ENCODE measurements at regions not wholly inside any gene's neighbourhood (a gene's known extent, or its start where the extent isn't known, plus 50 kb on each side); places are given as distances from the start of the nearest gene placed in this dataset.

GRCh38 chr4:41406113-41406516, 131.8 kb upstream of the LIMCH1 start:
- ATAC-seq (no peak), DNase-seq (ENCODE audit: low spot score) (no peak)
- Histone ChIP-seq H3K27me3 (ENCODE audit: insufficient read depth) (no peaks in the 10 kb centered on the region), H3K36me3 (ENCODE audit: insufficient read depth) (no peaks in the 10 kb centered on the region), H3K4me2 (no peak overlapping the region), H3K79me2 (replicated peaks; ENCODE audit: insufficient read depth) (no peaks in the 10 kb centered on the region), H4K20me1 (replicated peaks; ENCODE audit: insufficient read depth) (no peaks in the 10 kb centered on the region), H2AFZ (no peak overlapping the region), H3K4me1 (ENCODE audit: insufficient read depth) (no peaks in the 10 kb centered on the region), H3K9me2 (ENCODE audit: insufficient read depth) (no peaks in the 10 kb centered on the region), H3K4me3 (no peak overlapping the region), H3K27ac (ENCODE audit: low read depth) (no peak overlapping the region), H3F3A (replicated peaks; ENCODE audit: low read depth) (no peaks in the 10 kb centered on the region)
- TF ChIP-seq ZNF114 (CRISPR knock-in tag; IDR thresholded peaks at IDR 0.05), result no peak
- TF ChIP-seq REST (IDR thresholded peaks at IDR 0.05; ENCODE audit: unreplicated experiment), result no peak
- no peak for TF ChIP-seq ZNF331 (CRISPR knock-in tag; IDR thresholded peaks at IDR 0.05; ENCODE audit: low read depth)
- H3K4me1 Mint-ChIP-seq, result peaks cover 7% of the 10 kb centered on the region
- H3K27ac Mint-ChIP-seq, result no peak overlapping the region
- H3K9me3 Mint-ChIP-seq, result no peaks in the 10 kb centered on the region; the same call in 2 of the 3 replicates
- H3K4me3 Mint-ChIP-seq, result no peak overlapping the region
- no peaks in the 10 kb centered on the region for H3K36me3 Mint-ChIP-seq (ENCODE audit: low read depth)
- H3K27me3 Mint-ChIP-seq (ENCODE audit: insufficient read depth, low read depth, poor library complexity), result peaks cover 2% of the 10 kb centered on the region

DNA sequence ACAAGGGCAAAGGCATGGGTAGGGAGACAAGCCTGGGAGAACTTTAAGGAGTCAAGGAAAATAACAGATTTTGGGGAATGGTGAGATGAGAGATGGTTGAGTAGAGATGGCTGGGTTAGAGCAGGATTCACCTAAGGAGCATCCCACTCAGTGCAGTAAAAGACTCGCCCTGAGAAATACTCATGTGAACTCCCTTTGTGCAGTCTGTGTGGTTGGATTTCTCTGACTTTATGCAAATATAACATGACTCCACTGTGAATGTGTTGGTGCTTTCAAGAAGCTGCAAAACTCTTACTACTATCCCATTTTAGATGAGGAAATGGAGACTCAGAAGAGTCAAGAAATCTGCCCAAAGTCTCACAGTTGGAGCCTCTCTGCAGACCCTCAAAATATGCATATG, 129.8 kb upstream of the LIMCH1 start:
- no peaks in the 10 kb centered on the region for H3F3A ChIP-seq (replicated peaks; ENCODE audit: low read depth)
- H3K9me2 ChIP-seq (ENCODE audit: insufficient read depth), result no peaks in the 10 kb centered on the region
- ATAC-seq (no peak), DNase-seq (ENCODE audit: low spot score) (no peak)
- Mint-ChIP-seq H3K27me3 (ENCODE audit: insufficient read depth, low read depth, poor library complexity) (peaks cover 2% of the 10 kb centered on the region), H3K4me3 (no peak overlapping the region), H3K4me1 (peaks cover 7% of the 10 kb centered on the region), H3K27ac (no peak overlapping the region), H3K36me3 (ENCODE audit: low read depth) (no peaks in the 10 kb centered on the region), H3K9me3 (no peaks in the 10 kb centered on the region)
- H3K4me2 ChIP-seq, result no peak overlapping the region
- H3K79me2 ChIP-seq (replicated peaks; ENCODE audit: insufficient read depth), result no peaks in the 10 kb centered on the region
- H3K36me3 ChIP-seq (ENCODE audit: insufficient read depth), result no peaks in the 10 kb centered on the region
- H3K4me3 ChIP-seq, result no peak overlapping the region
- H3K27me3 ChIP-seq (ENCODE audit: insufficient read depth), result no peaks in the 10 kb centered on the region
- no peak overlapping the region for H3K27ac ChIP-seq (ENCODE audit: low read depth)
- no peaks in the 10 kb centered on the region for H4K20me1 ChIP-seq (replicated peaks; ENCODE audit: insufficient read depth)
- H3K4me1 ChIP-seq (ENCODE audit: insufficient read depth), result no peaks in the 10 kb centered on the region
- H2AFZ ChIP-seq, result no peak overlapping the region
- TF ChIP-seq ZNF114 (CRISPR knock-in tag; IDR thresholded peaks at IDR 0.05), result no peak
- no peak for TF ChIP-seq JUNB (IDR thresholded peaks at IDR 0.05; ENCODE audit: unreplicated experiment)
- TF ChIP-seq REST (IDR thresholded peaks at IDR 0.05; ENCODE audit: unreplicated experiment), result no peak
- TF ChIP-seq, protein P1, sequence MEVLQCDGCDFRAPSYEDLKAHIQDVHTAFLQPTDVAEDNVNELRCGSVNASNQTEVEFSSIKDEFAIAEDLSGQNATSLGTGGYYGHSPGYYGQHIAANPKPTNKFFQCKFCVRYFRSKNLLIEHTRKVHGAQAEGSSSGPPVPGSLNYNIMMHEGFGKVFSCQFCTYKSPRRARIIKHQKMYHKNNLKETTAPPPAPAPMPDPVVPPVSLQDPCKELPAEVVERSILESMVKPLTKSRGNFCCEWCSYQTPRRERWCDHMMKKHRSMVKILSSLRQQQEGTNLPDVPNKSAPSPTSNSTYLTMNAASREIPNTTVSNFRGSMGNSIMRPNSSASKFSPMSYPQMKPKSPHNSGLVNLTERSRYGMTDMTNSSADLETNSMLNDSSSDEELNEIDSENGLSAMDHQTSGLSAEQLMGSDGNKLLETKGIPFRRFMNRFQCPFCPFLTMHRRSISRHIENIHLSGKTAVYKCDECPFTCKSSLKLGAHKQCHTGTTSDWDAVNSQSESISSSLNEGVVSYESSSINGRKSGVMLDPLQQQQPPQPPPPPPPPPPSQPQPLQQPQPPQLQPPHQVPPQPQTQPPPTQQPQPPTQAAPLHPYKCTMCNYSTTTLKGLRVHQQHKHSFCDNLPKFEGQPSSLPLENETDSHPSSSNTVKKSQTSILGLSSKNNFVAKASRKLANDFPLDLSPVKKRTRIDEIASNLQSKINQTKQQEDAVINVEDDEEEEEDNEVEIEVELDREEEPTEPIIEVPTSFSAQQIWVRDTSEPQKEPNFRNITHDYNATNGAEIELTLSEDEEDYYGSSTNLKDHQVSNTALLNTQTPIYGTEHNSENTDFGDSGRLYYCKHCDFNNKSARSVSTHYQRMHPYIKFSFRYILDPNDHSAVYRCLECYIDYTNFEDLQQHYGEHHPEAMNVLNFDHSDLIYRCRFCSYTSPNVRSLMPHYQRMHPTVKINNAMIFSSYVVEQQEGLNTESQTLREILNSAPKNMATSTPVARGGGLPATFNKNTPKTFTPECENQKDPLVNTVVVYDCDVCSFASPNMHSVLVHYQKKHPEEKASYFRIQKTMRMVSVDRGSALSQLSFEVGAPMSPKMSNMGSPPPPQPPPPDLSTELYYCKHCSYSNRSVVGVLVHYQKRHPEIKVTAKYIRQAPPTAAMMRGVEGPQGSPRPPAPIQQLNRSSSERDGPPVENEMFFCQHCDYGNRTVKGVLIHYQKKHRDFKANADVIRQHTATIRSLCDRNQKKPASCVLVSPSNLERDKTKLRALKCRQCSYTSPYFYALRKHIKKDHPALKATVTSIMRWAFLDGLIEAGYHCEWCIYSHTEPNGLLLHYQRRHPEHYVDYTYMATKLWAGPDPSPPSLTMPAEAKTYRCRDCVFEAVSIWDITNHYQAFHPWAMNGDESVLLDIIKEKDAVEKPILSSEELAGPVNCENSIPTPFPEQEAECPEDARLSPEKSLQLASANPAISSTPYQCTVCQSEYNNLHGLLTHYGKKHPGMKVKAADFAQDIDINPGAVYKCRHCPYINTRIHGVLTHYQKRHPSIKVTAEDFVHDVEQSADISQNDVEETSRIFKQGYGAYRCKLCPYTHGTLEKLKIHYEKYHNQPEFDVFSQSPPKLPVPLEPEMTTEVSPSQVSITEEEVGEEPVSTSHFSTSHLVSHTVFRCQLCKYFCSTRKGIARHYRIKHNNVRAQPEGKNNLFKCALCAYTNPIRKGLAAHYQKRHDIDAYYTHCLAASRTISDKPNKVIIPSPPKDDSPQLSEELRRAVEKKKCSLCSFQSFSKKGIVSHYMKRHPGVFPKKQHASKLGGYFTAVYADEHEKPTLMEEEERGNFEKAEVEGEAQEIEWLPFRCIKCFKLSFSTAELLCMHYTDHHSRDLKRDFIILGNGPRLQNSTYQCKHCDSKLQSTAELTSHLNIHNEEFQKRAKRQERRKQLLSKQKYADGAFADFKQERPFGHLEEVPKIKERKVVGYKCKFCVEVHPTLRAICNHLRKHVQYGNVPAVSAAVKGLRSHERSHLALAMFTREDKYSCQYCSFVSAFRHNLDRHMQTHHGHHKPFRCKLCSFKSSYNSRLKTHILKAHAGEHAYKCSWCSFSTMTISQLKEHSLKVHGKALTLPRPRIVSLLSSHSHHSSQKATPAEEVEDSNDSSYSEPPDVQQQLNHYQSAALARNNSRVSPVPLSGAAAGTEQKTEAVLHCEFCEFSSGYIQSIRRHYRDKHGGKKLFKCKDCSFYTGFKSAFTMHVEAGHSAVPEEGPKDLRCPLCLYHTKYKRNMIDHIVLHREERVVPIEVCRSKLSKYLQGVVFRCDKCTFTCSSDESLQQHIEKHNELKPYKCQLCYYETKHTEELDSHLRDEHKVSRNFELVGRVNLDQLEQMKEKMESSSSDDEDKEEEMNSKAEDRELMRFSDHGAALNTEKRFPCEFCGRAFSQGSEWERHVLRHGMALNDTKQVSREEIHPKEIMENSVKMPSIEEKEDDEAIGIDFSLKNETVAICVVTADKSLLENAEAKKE (CRISPR knock-in tag; IDR thresholded peaks at IDR 0.05), result no peak
- TF ChIP-seq, protein P2, sequence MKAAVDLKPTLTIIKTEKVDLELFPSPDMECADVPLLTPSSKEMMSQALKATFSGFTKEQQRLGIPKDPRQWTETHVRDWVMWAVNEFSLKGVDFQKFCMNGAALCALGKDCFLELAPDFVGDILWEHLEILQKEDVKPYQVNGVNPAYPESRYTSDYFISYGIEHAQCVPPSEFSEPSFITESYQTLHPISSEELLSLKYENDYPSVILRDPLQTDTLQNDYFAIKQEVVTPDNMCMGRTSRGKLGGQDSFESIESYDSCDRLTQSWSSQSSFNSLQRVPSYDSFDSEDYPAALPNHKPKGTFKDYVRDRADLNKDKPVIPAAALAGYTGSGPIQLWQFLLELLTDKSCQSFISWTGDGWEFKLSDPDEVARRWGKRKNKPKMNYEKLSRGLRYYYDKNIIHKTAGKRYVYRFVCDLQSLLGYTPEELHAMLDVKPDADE (IDR thresholded peaks at IDR 0.05), result no peak
- TF ChIP-seq STAT1 (IDR thresholded peaks at IDR 0.05; ENCODE audit: unreplicated experiment), result no peak
